ENCODE measurements at regions not wholly inside any gene's neighbourhood (a gene's known extent, or its start where the extent isn't known, plus 50 kb on each side); places are given as distances from the start of the nearest gene placed in this dataset.

DNA sequence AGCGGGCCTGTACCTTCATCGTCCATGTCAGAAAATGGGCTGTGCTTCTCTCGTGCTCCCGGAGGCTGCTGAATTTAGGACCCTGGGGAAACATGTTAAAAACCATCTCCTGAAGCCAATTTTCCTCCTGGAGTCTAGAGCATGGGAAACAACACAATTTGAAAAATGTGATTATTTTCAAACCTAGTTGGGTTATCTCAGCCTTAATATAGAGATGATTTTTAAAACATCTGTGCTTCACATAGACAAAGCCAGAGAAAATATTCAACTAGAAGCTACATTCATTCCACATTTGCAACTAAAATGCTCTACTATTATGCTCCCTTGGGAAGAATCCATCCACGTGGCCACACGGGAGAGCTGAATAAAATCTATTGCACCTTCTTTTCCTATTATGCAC, 225.9 kb upstream of the TMEM72 start:
- Histone ChIP-seq H3K4me1 (no peaks in the 10 kb centered on the region), H3K36me3 (no peaks in the 10 kb centered on the region), H3K27me3 (no peaks in the 10 kb centered on the region), H3K9me3 (no peaks in the 10 kb centered on the region), H3K4me3 (no peak overlapping the region), H3K27ac (no peak overlapping the region)
- no peak for DNase-seq
- 64 to 80% methylated on average over 6 of the region's 6 CpGs for WGBS, 2 donors
- intact Hi-C loops (cut with DNase I), result no loop called here
- no peak for TF ChIP-seq POLR2A (IDR thresholded peaks at IDR 0.05)
- TF ChIP-seq, protein P1, sequence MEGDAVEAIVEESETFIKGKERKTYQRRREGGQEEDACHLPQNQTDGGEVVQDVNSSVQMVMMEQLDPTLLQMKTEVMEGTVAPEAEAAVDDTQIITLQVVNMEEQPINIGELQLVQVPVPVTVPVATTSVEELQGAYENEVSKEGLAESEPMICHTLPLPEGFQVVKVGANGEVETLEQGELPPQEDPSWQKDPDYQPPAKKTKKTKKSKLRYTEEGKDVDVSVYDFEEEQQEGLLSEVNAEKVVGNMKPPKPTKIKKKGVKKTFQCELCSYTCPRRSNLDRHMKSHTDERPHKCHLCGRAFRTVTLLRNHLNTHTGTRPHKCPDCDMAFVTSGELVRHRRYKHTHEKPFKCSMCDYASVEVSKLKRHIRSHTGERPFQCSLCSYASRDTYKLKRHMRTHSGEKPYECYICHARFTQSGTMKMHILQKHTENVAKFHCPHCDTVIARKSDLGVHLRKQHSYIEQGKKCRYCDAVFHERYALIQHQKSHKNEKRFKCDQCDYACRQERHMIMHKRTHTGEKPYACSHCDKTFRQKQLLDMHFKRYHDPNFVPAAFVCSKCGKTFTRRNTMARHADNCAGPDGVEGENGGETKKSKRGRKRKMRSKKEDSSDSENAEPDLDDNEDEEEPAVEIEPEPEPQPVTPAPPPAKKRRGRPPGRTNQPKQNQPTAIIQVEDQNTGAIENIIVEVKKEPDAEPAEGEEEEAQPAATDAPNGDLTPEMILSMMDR (IDR thresholded peaks at IDR 0.05), result no peak

DNA sequence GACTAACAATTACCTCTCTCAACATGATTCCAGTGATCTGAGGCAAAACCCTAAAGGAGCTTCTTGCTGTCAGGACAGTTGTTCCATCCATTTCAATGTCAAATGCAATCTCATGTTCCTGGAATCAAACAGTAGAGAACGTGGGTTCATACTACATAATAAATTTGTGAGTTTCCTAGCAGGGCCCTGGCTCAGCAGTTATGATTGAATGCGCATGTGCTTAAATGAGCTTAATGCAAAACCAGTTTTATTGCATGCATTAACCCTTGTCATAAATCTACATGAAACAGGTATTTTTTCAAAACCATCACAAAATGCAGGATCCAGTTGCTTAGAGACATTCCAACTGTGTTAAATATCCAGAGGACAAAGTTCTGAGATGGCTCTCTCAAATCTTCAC, 225.4 kb upstream of the TMEM72 start:
- no peak overlapping the region for H3K27ac ChIP-seq
- WGBS, 2 donors, result 70 to 75% methylated on average over 2 of the region's 2 CpGs
- no peaks in the 10 kb centered on the region for H3K27me3 ChIP-seq
- no peak for TF ChIP-seq POLR2A (IDR thresholded peaks at IDR 0.05)
- TF ChIP-seq, protein P1 (IDR thresholded peaks at IDR 0.05), result no peak
- H3K9me3 ChIP-seq, result no peaks in the 10 kb centered on the region
- no peaks in the 10 kb centered on the region for H3K36me3 ChIP-seq
- intact Hi-C loops (cut with DNase I), result no loop called here
- DNase-seq, result no peak
- no peaks in the 10 kb centered on the region for H3K4me1 ChIP-seq
- no peak overlapping the region for H3K4me3 ChIP-seq

DNA sequence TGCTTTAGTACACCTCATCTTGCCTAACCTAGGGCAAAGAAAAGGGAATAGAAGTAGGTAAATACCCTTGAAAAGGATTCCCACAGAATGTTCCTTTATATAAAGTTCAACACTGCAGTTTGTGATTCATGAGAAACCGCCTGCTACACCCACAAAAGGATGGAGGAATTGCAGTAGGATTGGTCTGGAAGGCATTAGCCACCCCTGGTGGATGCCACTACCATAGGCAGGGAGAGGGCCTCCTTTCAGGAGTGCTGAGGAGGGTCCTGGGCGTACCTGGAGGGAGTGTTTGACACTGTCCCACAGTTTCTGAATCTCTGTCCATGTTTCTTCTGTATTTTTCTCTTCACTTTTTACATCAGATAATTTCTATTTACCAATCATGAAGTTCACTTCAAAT, 221.8 kb upstream of the TMEM72 start:
- no peak for DNase-seq
- WGBS, 2 donors, result 34 to 53% methylated on average over 2 of the region's 2 CpGs
- Histone ChIP-seq H3K27ac (no peak overlapping the region), H3K9me3 (no peaks in the 10 kb centered on the region), H3K36me3 (no peaks in the 10 kb centered on the region), H3K4me1 (no peaks in the 10 kb centered on the region), H3K27me3 (no peaks in the 10 kb centered on the region), H3K4me3 (no peak overlapping the region)
- intact Hi-C loops (cut with DNase I), result no loop called here
- TF ChIP-seq POLR2A (IDR thresholded peaks at IDR 0.05), result no peak
- TF ChIP-seq, protein P1 (IDR thresholded peaks at IDR 0.05), result no peak

DNA sequence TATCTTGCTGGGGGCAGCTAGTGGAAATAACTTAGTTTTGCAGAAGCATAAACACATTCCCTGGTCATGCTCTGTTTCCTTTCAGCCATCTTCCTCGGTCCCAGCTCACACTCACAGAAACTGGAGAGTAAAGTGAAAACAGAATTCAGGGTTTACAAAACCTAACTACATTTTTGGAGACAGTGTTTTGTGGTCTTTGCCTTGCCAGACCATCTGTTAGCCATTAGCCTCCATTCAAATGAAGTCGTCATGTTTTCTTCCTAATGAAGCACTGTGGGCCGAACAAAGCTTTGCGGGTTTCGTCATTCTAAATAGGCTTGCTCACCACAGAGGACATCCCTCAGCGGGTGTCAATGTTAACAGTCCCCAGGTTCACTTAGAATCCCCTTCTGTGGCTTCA, 214.6 kb upstream of the TMEM72 start:
- no peaks in the 10 kb centered on the region for H3K27me3 ChIP-seq
- H3K4me1 ChIP-seq, result no peaks in the 10 kb centered on the region
- H3K4me3 ChIP-seq, result no peak overlapping the region
- peak overlapping the region in 2 of 4 donors; percentile 8 to 45 for H3K27ac ChIP-seq
- intact Hi-C loops (cut with DNase I), result no loop called here
- DNase-seq, result no peak
- no peaks in the 10 kb centered on the region for H3K36me3 ChIP-seq
- H3K9me3 ChIP-seq, result peaks cover 0 to 9% (median 0%) of the 10 kb centered on the region in 3 donors
- TF ChIP-seq POLR2A (IDR thresholded peaks at IDR 0.05), result no peak
- WGBS, 2 donors, result 65 to 72% methylated on average over 6 of the region's 6 CpGs

DNA sequence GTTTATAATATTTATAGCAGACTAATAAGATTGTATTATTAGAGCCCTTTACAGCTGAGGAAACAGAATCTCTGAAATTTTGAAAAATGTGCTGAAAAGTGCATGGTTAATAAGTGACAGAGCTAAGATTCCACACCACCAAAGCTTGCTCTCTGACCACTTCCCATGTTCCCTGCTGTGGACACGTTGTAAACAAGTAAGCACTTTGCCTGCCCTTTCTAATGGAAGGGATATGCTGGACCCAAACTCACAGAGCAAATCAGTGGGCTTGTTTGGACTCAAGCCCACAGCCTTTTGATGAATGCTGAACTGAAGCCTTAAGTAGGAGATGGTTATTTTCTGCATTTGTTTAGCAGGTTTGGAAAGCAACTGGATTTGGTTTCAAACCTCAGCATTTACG, 214.0 kb upstream of the TMEM72 start:
- H3K27ac ChIP-seq, result peak overlapping the region in 1 of 4 donors; percentile 45
- H3K36me3 ChIP-seq, result no peaks in the 10 kb centered on the region
- no peak for DNase-seq
- intact Hi-C loops (cut with DNase I), result no loop called here
- no peaks in the 10 kb centered on the region for H3K4me1 ChIP-seq
- no peaks in the 10 kb centered on the region for H3K27me3 ChIP-seq
- no peak overlapping the region for H3K4me3 ChIP-seq
- 26 to 29% methylated on average over 2 of the region's 2 CpGs for WGBS, 2 donors
- TF ChIP-seq, protein P1 (IDR thresholded peaks at IDR 0.05), result no peak
- TF ChIP-seq POLR2A (IDR thresholded peaks at IDR 0.05), result no peak
- peaks cover 0 to 9% (median 0%) of the 10 kb centered on the region in 3 donors for H3K9me3 ChIP-seq

DNA sequence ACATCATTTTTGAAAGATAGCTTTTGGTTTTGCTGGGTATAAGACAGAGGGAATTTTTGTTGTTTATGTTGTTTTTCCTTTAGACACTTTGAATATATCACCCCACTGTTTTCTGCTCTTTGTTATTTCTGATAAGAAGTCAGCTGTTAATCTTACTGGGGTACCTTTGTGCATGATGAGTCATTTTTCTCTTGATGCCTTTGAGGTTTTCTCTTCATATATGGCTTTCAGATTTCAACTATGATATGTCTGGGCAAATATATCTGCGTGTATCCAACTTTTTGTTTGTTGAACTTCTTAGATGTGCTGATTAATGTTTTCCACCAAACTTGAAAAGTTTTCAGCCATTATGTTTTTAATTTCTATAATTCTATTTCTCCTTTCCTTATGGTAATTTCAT, 208.6 kb upstream of the TMEM72 start:
- no peaks in the 10 kb centered on the region for H3K36me3 ChIP-seq
- 78 to 82% methylated on average over 1 of the region's 1 CpG for WGBS, 2 donors
- peaks cover 0 to 9% (median 0%) of the 10 kb centered on the region in 3 donors for H3K9me3 ChIP-seq
- intact Hi-C loops (cut with DNase I), result no loop called here
- DNase-seq, result no peak
- H3K27me3 ChIP-seq, result no peaks in the 10 kb centered on the region
- H3K4me3 ChIP-seq, result no peak overlapping the region
- no peaks in the 10 kb centered on the region for H3K4me1 ChIP-seq
- TF ChIP-seq, protein P1 (IDR thresholded peaks at IDR 0.05), result no peak
- TF ChIP-seq POLR2A (IDR thresholded peaks at IDR 0.05), result no peak
- no peak overlapping the region for H3K27ac ChIP-seq

All from esophagus squamous epithelium (tissue), 5 donors.